Heart left ventricle (tissue), 13 donors: ENCODE measurements at regions not wholly inside any gene's neighbourhood (a gene's known extent, or its start where the extent isn't known, plus 50 kb on each side); places are given as distances from the start of the nearest gene placed in this dataset.

Source experiments
- CTCF ChIP-seq, 12 donors: fragments of 200-600 bp; sonication (generic) in 4 of 12; IDR thresholded peaks; one replicate each; pipeline versions ENCODE4 v1.5.0 to v1.8.0; 2018 to 2022; ENCODE audit warnings: antibody characterized with exemption in 12 of 12, mild to moderate bottlenecking in 5 of 12
- POLR2A ChIP-seq, 2 donors: fragments of 450-650 bp; IDR thresholded peaks; one replicate each; pipeline ENCODE4 v1.6.1; 2017; ENCODE audit warnings: antibody characterized with exemption in 2 of 2, mild to moderate bottlenecking in 2 of 2, moderate library complexity in 2 of 2
- donor health status: ischemic (EF 13 %, LVEDD 7.1; RV severe dilation, severe dysfunction).
- donor health status: DM: no; HTN: yes; CAD: no.
- donor health status: DM: no; HTN: no; CAD: no.
- donor health status: ischemic (EF 25% LVEDD 6.9; RV normal size, moderate dysfunction).
- donor health status: ischemic (EF 25% LVEDD 5.7; RV mildly dilated, moderate dysfunction).
- donor health status: ischemic (EF 35%, LVEDD 5.7; RV mildly dilated, moderate dysfunction).
- donor health status: nonischemic (EF 11% LVEDD 7.7; RV severe dilation, severe dysfunction).
- donor health status: DM: yes; HTN: yes; CAD: no.
- donor health status: PGD.
- donor health status: ischemic (EF 29% LVEDD 5.4; RV normal size, mild dysfunction).
- donor health status: nonischemic (EF 23%, LVEDD 6.1; RV moderate dilation, normal function).

DNA sequence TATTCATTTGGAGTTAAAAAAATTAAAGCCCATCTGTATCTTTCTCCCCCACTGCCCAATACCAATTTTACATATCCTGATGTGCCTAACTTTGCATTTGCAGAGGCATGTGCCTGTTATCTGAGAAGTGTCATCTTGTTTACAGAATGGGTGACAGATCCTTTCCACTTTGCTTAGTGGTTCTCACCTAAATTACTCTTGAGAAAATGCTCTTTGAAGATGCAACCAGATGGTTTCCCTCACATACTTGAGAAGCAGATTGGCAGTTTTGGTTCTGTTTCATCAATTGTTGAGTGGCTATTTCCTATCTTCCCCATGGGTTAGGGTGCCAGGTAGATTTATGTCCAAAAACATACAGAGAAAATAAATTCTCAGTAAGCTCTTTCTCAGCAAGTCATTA lies 1051.4 kb upstream of the ATXN7L3B start:
- TF ChIP-seq CTCF (IDR thresholded peaks at IDR 0.05) (no peak), POLR2A (IDR thresholded peaks at IDR 0.05) (no peak)
